ENCODE measurements at regions not wholly inside any gene's neighbourhood (a gene's known extent, or its start where the extent isn't known, plus 50 kb on each side); places are given as distances from the start of the nearest gene placed in this dataset.

GRCh38 chr1:191134796-191135195, 657.1 kb upstream of the BRINP3 start:
- H3K4me3 Mint-ChIP-seq = no peak overlapping the region
- no peaks in the 10 kb centered on the region for H3K36me3 Mint-ChIP-seq (ENCODE audit: low read depth)
- peaks cover 3% of the 10 kb centered on the region for H3K27me3 Mint-ChIP-seq (ENCODE audit: low read depth)
- H3K27ac Mint-ChIP-seq (ENCODE audit: unreplicated experiment) = no peak overlapping the region
- no peaks in the 10 kb centered on the region for H3K4me1 Mint-ChIP-seq
- no peak for DNase-seq (ENCODE audit: low read depth, low spot score)
- no peaks in the 10 kb centered on the region for H3K9me3 Mint-ChIP-seq
- TF ChIP-seq CTCF (conservative IDR thresholded peaks at IDR 0.05) = no peak

- Mint-ChIP-seq H3K9me3 (no peaks in the 10 kb centered on the region), H3K36me3 (ENCODE audit: low read depth) (no peaks in the 10 kb centered on the region), H3K27ac (ENCODE audit: unreplicated experiment) (no peak overlapping the region), H3K4me1 (no peaks in the 10 kb centered on the region), H3K27me3 (ENCODE audit: low read depth) (peaks cover 3% of the 10 kb centered on the region), H3K4me3 (no peak overlapping the region)
- DNase-seq (ENCODE audit: low read depth, low spot score) = no peak
- no peak for TF ChIP-seq CTCF (conservative IDR thresholded peaks at IDR 0.05)
Measured at GRCh38 chr1:191140038-191140437, 662.4 kb upstream of the BRINP3 start.

- no peak overlapping the region for H3K4me3 Mint-ChIP-seq
- no peaks in the 10 kb centered on the region for H3K27me3 Mint-ChIP-seq (ENCODE audit: low read depth)
- H3K36me3 Mint-ChIP-seq (ENCODE audit: low read depth) = no peaks in the 10 kb centered on the region
- no peaks in the 10 kb centered on the region for H3K9me3 Mint-ChIP-seq
- no peak for TF ChIP-seq CTCF (conservative IDR thresholded peaks at IDR 0.05)
- H3K4me1 Mint-ChIP-seq = no peaks in the 10 kb centered on the region
- no peak for DNase-seq (ENCODE audit: low read depth, low spot score)
- H3K27ac Mint-ChIP-seq (ENCODE audit: unreplicated experiment) = no peak overlapping the region
Measured at GRCh38 chr1:191142748-191143147, 665.1 kb upstream of the BRINP3 start.

GRCh38 chr1:191145834-191146233, 668.2 kb upstream of the BRINP3 start:
- no peak overlapping the region for H3K27ac Mint-ChIP-seq (ENCODE audit: unreplicated experiment)
- DNase-seq (ENCODE audit: low read depth, low spot score) = no peak
- H3K4me1 Mint-ChIP-seq = no peaks in the 10 kb centered on the region
- no peaks in the 10 kb centered on the region for H3K36me3 Mint-ChIP-seq (ENCODE audit: low read depth)
- H3K27me3 Mint-ChIP-seq (ENCODE audit: low read depth) = no peaks in the 10 kb centered on the region
- TF ChIP-seq CTCF (conservative IDR thresholded peaks at IDR 0.05) = no peak
- no peak overlapping the region for H3K4me3 Mint-ChIP-seq
- H3K9me3 Mint-ChIP-seq = no peaks in the 10 kb centered on the region

GRCh38 chr1:191151321-191151807, 673.7 kb upstream of the BRINP3 start:
- H3K27me3 Mint-ChIP-seq (ENCODE audit: low read depth) = no peaks in the 10 kb centered on the region
- no peak overlapping the region for H3K4me3 Mint-ChIP-seq
- no peak for DNase-seq (ENCODE audit: low read depth, low spot score)
- H3K9me3 Mint-ChIP-seq = no peaks in the 10 kb centered on the region
- no peaks in the 10 kb centered on the region for H3K4me1 Mint-ChIP-seq
- no peak for TF ChIP-seq CTCF (conservative IDR thresholded peaks at IDR 0.05)
- H3K27ac Mint-ChIP-seq (ENCODE audit: unreplicated experiment) = no peak overlapping the region
- H3K36me3 Mint-ChIP-seq (ENCODE audit: low read depth) = no peaks in the 10 kb centered on the region

- no peak overlapping the region for H3K27ac Mint-ChIP-seq (ENCODE audit: unreplicated experiment)
- H3K4me3 Mint-ChIP-seq = no peak overlapping the region
- no peak for DNase-seq (ENCODE audit: low read depth, low spot score)
- no peaks in the 10 kb centered on the region for H3K4me1 Mint-ChIP-seq
- TF ChIP-seq CTCF (conservative IDR thresholded peaks at IDR 0.05) = no peak
- H3K9me3 Mint-ChIP-seq = no peaks in the 10 kb centered on the region
- no peaks in the 10 kb centered on the region for H3K27me3 Mint-ChIP-seq (ENCODE audit: low read depth)
- H3K36me3 Mint-ChIP-seq (ENCODE audit: low read depth) = no peaks in the 10 kb centered on the region
Measured at GRCh38 chr1:191152776-191153175, 675.1 kb upstream of the BRINP3 start.

All from neural crest cell (in vitro differentiated cells).